ENCODE measurements at regions not wholly inside any gene's neighbourhood (a gene's known extent, or its start where the extent isn't known, plus 50 kb on each side); places are given as distances from the start of the nearest gene placed in this dataset.

- H3K36me3 ChIP-seq: no peaks in the 10 kb centered on the region
- 28 to 69% methylated on average over 1 of the region's 1 CpG for WGBS, 2 donors
- no peaks in the 10 kb centered on the region for H3K4me1 ChIP-seq
- H3K9me3 ChIP-seq: no peaks in the 10 kb centered on the region
- no peaks in the 10 kb centered on the region for H3K27me3 ChIP-seq
- no peak overlapping the region for H3K27ac ChIP-seq
- no peak overlapping the region for H3K4me3 ChIP-seq
- no peak for DNase-seq
- TF ChIP-seq, protein P1, sequence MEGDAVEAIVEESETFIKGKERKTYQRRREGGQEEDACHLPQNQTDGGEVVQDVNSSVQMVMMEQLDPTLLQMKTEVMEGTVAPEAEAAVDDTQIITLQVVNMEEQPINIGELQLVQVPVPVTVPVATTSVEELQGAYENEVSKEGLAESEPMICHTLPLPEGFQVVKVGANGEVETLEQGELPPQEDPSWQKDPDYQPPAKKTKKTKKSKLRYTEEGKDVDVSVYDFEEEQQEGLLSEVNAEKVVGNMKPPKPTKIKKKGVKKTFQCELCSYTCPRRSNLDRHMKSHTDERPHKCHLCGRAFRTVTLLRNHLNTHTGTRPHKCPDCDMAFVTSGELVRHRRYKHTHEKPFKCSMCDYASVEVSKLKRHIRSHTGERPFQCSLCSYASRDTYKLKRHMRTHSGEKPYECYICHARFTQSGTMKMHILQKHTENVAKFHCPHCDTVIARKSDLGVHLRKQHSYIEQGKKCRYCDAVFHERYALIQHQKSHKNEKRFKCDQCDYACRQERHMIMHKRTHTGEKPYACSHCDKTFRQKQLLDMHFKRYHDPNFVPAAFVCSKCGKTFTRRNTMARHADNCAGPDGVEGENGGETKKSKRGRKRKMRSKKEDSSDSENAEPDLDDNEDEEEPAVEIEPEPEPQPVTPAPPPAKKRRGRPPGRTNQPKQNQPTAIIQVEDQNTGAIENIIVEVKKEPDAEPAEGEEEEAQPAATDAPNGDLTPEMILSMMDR (IDR thresholded peaks at IDR 0.05): no peak
- no peak for TF ChIP-seq POLR2A (IDR thresholded peaks at IDR 0.05)
- intact Hi-C loops (cut with DNase I): no loop called here
Measured at GRCh38 chr5:92421942-92422341, 1038.8 kb upstream of the ARRDC3 start.

- intact Hi-C loops (cut with DNase I): no loop called here
- TF ChIP-seq POLR2A (IDR thresholded peaks at IDR 0.05): no peak
- no peak overlapping the region for H3K4me3 ChIP-seq
Measured at GRCh38 chr5:92421196-92421595, 1038.1 kb upstream of the ARRDC3 start.

GRCh38 chr5:92419261-92419660, 1036.1 kb upstream of the ARRDC3 start:
- intact Hi-C loops (cut with DNase I): no loop called here
- no peak for TF ChIP-seq POLR2A (IDR thresholded peaks at IDR 0.05)
- TF ChIP-seq, protein P1 (IDR thresholded peaks at IDR 0.05): no peak

More at GRCh38 chr5:92421196-92421595, 1038.1 kb upstream of the ARRDC3 start:
- Histone ChIP-seq H3K4me1 (no peaks in the 10 kb centered on the region), H3K9me3 (no peaks in the 10 kb centered on the region), H3K36me3 (no peaks in the 10 kb centered on the region), H3K27me3 (no peaks in the 10 kb centered on the region), H3K27ac (no peak overlapping the region)
- DNase-seq: no peak

GRCh38 chr5:92418341-92418740, 1035.2 kb upstream of the ARRDC3 start:
- H3K4me1 ChIP-seq: no peaks in the 10 kb centered on the region
- 69 to 70% methylated on average over 3 of the region's 3 CpGs for WGBS, 2 donors
- DNase-seq: no peak
- H3K4me3 ChIP-seq: no peak overlapping the region
- no peak overlapping the region for H3K27ac ChIP-seq
- TF ChIP-seq, protein P1 (IDR thresholded peaks at IDR 0.05): no peak
- no peak for TF ChIP-seq POLR2A (IDR thresholded peaks at IDR 0.05)
- H3K27me3 ChIP-seq: no peaks in the 10 kb centered on the region
- intact Hi-C loops (cut with DNase I): no loop called here
- H3K9me3 ChIP-seq: no peaks in the 10 kb centered on the region
- no peaks in the 10 kb centered on the region for H3K36me3 ChIP-seq

More at GRCh38 chr5:92419261-92419660, 1036.1 kb upstream of the ARRDC3 start:
- Histone ChIP-seq H3K4me1 (no peaks in the 10 kb centered on the region), H3K27me3 (no peaks in the 10 kb centered on the region), H3K36me3 (no peaks in the 10 kb centered on the region), H3K27ac (no peak overlapping the region), H3K9me3 (no peaks in the 10 kb centered on the region), H3K4me3 (no peak overlapping the region)
- DNase-seq: no peak

- H3K4me1 ChIP-seq: no peaks in the 10 kb centered on the region
- no peaks in the 10 kb centered on the region for H3K9me3 ChIP-seq
- H3K27ac ChIP-seq: no peak overlapping the region
- H3K27me3 ChIP-seq: no peaks in the 10 kb centered on the region
- TF ChIP-seq POLR2A (IDR thresholded peaks at IDR 0.05): no peak
- TF ChIP-seq, protein P1 (IDR thresholded peaks at IDR 0.05): no peak
- intact Hi-C loops (cut with DNase I): no loop called here
- WGBS, 2 donors: 52 to 59% methylated on average over 2 of the region's 2 CpGs
- no peak overlapping the region for H3K4me3 ChIP-seq
- DNase-seq: no peak
- H3K36me3 ChIP-seq: no peaks in the 10 kb centered on the region
Measured at GRCh38 chr5:92409134-92409533, 1026.0 kb upstream of the ARRDC3 start.

- no peak for TF ChIP-seq POLR2A (IDR thresholded peaks at IDR 0.05)
- TF ChIP-seq, protein P1 (IDR thresholded peaks at IDR 0.05): no peak
Measured at GRCh38 chr5:92402956-92403702, 1020.0 kb upstream of the ARRDC3 start.

More at GRCh38 chr5:92402956-92403702, 1020.0 kb upstream of the ARRDC3 start:
- Histone ChIP-seq H3K27ac (no peak overlapping the region), H3K4me3 (no peak overlapping the region), H3K9me3 (no peaks in the 10 kb centered on the region), H3K4me1 (no peaks in the 10 kb centered on the region), H3K27me3 (no peaks in the 10 kb centered on the region), H3K36me3 (no peaks in the 10 kb centered on the region)
- intact Hi-C loops (cut with DNase I): no loop called here
- no peak for DNase-seq
- WGBS, 2 donors: 76 to 82% methylated on average over 7 of the region's 7 CpGs
